SK-MEL-5 (cell line): ENCODE measurements at regions not wholly inside any gene's neighbourhood (a gene's known extent, or its start where the extent isn't known, plus 50 kb on each side); places are given as distances from the start of the nearest gene placed in this dataset.
"Not testable (repeated sequence)": the region's sequence is repeated elsewhere in the genome, so short reads cannot be mapped to it uniquely, and the experiment has no call there.

Experiments
- DNase-seq: peaks from one replicate; pipeline ENCODE4 v3.0.0-alpha.2; 2016; ENCODE audit warnings: low read depth, low spot score
- in situ Hi-C: cut with HindIII; loops from 2 replicates; pipeline ENCODE4 v1.10.0; 2016; ENCODE audit warnings: low sequenced_read_pairs, high pct_unique_total_duplicates, low pct_unique_long_range_greater_than_20kb

- in situ Hi-C loops = no loop called here
- DNase-seq = no peak
Observed at GRCh38 chr4:138499627-138500026, 257.5 kb upstream of the SLC7A11 start.

GRCh38 chr4:138494931-138495330 lies 252.8 kb upstream of the SLC7A11 start:
- peak; percentile 78 for DNase-seq
- in situ Hi-C loops = no loop called here

- in situ Hi-C loops = no loop called here
- no peak for DNase-seq
Observed at GRCh38 chr4:138494116-138494515, 252.0 kb upstream of the SLC7A11 start.

GRCh38 chr4:138492176-138492575 lies 250.0 kb upstream of the SLC7A11 start:
- no peak for DNase-seq
- in situ Hi-C loops = no loop called here

- in situ Hi-C loops = no loop called here
- no peak for DNase-seq
Observed at GRCh38 chr4:138488533-138488932, 246.4 kb upstream of the SLC7A11 start.

- no peak for DNase-seq
- in situ Hi-C loops = no loop called here
Observed at GRCh38 chr4:138487670-138488069, 245.5 kb upstream of the SLC7A11 start.

- in situ Hi-C loops = no loop called here
- no peak for DNase-seq
Observed at GRCh38 chr4:138487230-138487629, 245.1 kb upstream of the SLC7A11 start.

- in situ Hi-C loops = no loop called here
- no peak for DNase-seq
Observed at GRCh38 chr4:138485498-138485897, 243.3 kb upstream of the SLC7A11 start.

GRCh38 chr4:138475116-138475515 lies 233.0 kb upstream of the SLC7A11 start:
- in situ Hi-C loops = no loop called here
- DNase-seq = no peak

- in situ Hi-C loops = no loop called here
- DNase-seq = no peak
Observed at GRCh38 chr4:138473339-138473738, 231.2 kb upstream of the SLC7A11 start.

- in situ Hi-C loops = no loop called here
Observed at GRCh38 chr4:138460477-138461414, 218.6 kb upstream of the SLC7A11 start.

GRCh38 chr4:138458751-138459150 lies 216.6 kb upstream of the SLC7A11 start:
- in situ Hi-C loops = no loop called here
- no peak for DNase-seq

More at GRCh38 chr4:138460477-138461414, 218.6 kb upstream of the SLC7A11 start:
- DNase-seq = no peak

- DNase-seq, in situ Hi-C loops: not testable (repeated sequence)
Observed at GRCh38 chr4:138456349-138456748, 214.2 kb upstream of the SLC7A11 start.

- in situ Hi-C loops = no loop called here
- no peak for DNase-seq
Observed at GRCh38 chr4:138455097-138455496, 212.9 kb upstream of the SLC7A11 start.

- in situ Hi-C loops = no loop called here
Observed at GRCh38 chr4:138452826-138453225, 210.7 kb upstream of the SLC7A11 start.

GRCh38 chr4:138451276-138451663 lies 209.1 kb upstream of the SLC7A11 start:
- in situ Hi-C loops = no loop called here
- no peak for DNase-seq

More at GRCh38 chr4:138452826-138453225, 210.7 kb upstream of the SLC7A11 start:
- no peak for DNase-seq

- no peak for DNase-seq
- in situ Hi-C loops = no loop called here
Observed at GRCh38 chr4:138450546-138451275, 208.6 kb upstream of the SLC7A11 start.

GRCh38 chr4:138449938-138450337 lies 207.8 kb upstream of the SLC7A11 start:
- DNase-seq = peak; percentile 18
- in situ Hi-C loops = no loop called here

GRCh38 chr4:138448169-138448568 lies 206.0 kb upstream of the SLC7A11 start:
- peak; percentile 88 for DNase-seq
- in situ Hi-C loops = no loop called here
